ENCODE measurements at regions not wholly inside any gene's neighbourhood (a gene's known extent, or its start where the extent isn't known, plus 50 kb on each side); places are given as distances from the start of the nearest gene placed in this dataset.

DNA sequence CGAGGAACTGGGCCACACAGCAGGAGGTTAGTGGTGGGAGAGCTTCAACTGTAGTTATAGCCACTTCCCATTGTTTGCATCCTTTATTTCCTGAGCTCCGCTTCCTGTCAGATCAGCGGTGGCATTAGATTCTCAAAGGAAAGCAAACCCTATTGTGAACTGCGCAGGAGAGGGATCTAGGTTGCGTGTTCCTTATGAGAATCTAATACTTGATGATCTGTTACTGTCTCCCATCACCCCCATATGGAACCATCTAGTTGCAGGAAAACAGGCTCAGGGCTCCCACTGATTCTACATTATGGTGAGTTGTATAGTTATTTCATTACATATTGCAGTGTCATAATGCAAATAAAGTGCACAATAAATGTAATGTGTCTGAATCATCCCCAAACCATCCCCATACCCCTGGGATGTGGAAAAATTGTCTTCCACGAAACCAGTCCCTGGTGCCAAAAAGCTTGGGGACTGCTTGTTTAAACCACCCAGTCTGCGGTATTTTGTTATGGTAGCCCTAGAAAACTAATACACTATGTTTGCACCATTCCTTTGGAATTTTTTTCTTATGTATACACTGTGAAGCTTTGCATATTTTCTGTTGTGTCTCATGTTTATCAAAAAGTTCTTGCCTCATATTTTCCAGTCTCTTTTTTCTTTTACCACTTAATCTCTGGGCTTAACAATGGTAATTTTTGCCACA, 136.6 kb upstream of the IVNS1ABP start:
- TF ChIP-seq BHLHE40 (IDR thresholded peaks at IDR 0.05; ENCODE audit: borderline replicate concordance) (no peak), LEF1 (IDR thresholded peaks at IDR 0.05; ENCODE audit: borderline replicate concordance) (no peak), NFRKB (IDR thresholded peaks at IDR 0.05) (no peak), FOXM1 (IDR thresholded peaks at IDR 0.05; ENCODE audit: borderline replicate concordance) (no peak), TARDBP (IDR thresholded peaks at IDR 0.05) (no peak), SUZ12 (IDR thresholded peaks at IDR 0.05) (no peak), L3MBTL2 (conservative IDR thresholded peaks at IDR 0.05) (no peak)
